ENCODE measurements at regions not wholly inside any gene's neighbourhood (a gene's known extent, or its start where the extent isn't known, plus 50 kb on each side); places are given as distances from the start of the nearest gene placed in this dataset.
"Not testable (repeated sequence)": the region's sequence is repeated elsewhere in the genome, so short reads cannot be mapped to it uniquely, and the experiment has no call there.

GRCh38 chrX:115357326-115358120, 68.0 kb downstream of the LUZP4 start:
- no peak for DNase-seq

- not testable (repeated sequence) for DNase-seq
Observed at GRCh38 chrX:115359508-115359907, 70.0 kb downstream of the LUZP4 start.

- no peak for DNase-seq
Observed at GRCh38 chrX:115360220-115360781, 70.8 kb downstream of the LUZP4 start.

- DNase-seq: no peak
Observed at GRCh38 chrX:115362334-115363095, 73.0 kb downstream of the LUZP4 start.

- DNase-seq: no peak
Observed at GRCh38 chrX:115363372-115363771, 73.9 kb downstream of the LUZP4 start.

GRCh38 chrX:115363897-115364296, 74.4 kb downstream of the LUZP4 start:
- no peak for DNase-seq

- DNase-seq: no peak
Observed at GRCh38 chrX:115364670-115365069, 75.2 kb downstream of the LUZP4 start.

- no peak for DNase-seq
Observed at GRCh38 chrX:115366535-115366934, 77.0 kb downstream of the LUZP4 start.

GRCh38 chrX:115367455-115367854, 77.9 kb downstream of the LUZP4 start:
- no peak for DNase-seq

- DNase-seq: no peak
Observed at GRCh38 chrX:115367951-115368350, 78.4 kb downstream of the LUZP4 start.

GRCh38 chrX:115368876-115369275, 79.4 kb downstream of the LUZP4 start:
- DNase-seq: no peak

GRCh38 chrX:115372152-115372551, 82.6 kb downstream of the LUZP4 start:
- no peak for DNase-seq

- DNase-seq: no peak
Observed at GRCh38 chrX:115373308-115373707, 83.8 kb downstream of the LUZP4 start.

GRCh38 chrX:115378471-115378870, 89.0 kb downstream of the LUZP4 start:
- no peak for DNase-seq

GRCh38 chrX:115387327-115387726, 97.8 kb downstream of the LUZP4 start:
- no peak for DNase-seq

- no peak for DNase-seq
Observed at GRCh38 chrX:115388879-115389278, 99.4 kb downstream of the LUZP4 start.

GRCh38 chrX:115390078-115390477, 100.6 kb downstream of the LUZP4 start:
- DNase-seq: no peak

GRCh38 chrX:115392031-115392430, 102.5 kb downstream of the LUZP4 start:
- DNase-seq: no peak

- DNase-seq: no peak
Observed at GRCh38 chrX:115392871-115393270, 103.4 kb downstream of the LUZP4 start.

- DNase-seq: no peak
Observed at GRCh38 chrX:115393271-115393670, 103.8 kb downstream of the LUZP4 start.

GRCh38 chrX:115394806-115395205, 105.3 kb downstream of the LUZP4 start:
- DNase-seq: not testable (repeated sequence)

- DNase-seq: no peak
Observed at GRCh38 chrX:115399306-115399705, 109.8 kb downstream of the LUZP4 start.

- no peak for DNase-seq
Observed at GRCh38 chrX:115400960-115401359, 111.4 kb downstream of the LUZP4 start.

GRCh38 chrX:115402299-115402698, 112.8 kb downstream of the LUZP4 start:
- DNase-seq: no peak

Data from GDM1 (cell line).